ENCODE measurements at regions not wholly inside any gene's neighbourhood (a gene's known extent, or its start where the extent isn't known, plus 50 kb on each side); places are given as distances from the start of the nearest gene placed in this dataset.

DNA sequence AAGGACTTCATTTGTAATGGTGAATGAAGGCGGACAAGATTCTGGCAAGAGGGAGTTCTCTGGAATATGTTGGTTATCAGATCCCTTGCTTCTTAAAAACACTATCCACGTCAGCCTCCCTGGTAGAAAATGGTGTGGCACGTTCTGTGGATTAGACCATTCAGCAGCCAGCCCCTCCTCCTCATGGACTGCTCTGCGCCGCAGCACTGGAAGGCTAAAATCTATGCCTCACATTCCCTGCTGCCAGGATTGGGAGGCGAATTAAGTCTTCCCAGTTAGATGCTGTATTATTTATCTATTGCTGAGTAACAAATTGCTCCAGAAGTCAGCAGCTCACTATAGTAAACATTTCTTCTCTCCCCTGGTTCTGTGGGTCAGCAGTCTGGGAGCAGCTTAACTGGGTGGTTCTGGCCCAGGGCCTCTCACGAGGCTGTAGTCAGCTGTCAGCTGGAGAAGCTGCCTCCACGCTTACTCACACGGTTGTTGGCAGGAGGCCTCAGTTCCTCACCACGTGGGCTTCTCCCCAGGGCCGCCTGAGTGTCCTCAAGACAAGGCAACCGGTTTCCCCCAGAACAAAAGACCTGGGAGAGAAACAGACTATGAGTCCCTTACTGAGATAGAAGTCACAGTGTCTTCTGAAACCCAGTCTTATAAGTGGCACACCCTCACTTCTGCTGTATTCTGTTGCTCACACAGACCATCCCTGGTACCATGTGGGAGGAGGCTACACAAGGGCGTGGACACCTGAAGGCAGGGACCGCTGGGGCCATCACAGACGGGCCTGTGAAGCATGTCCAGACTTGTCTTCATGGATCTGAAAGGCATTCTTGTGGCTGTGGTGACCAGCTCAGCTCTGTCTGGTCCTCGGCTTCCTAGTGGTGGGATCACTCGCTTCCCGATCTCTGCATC lies 101.0 kb downstream of the NRN1 start:
- WGBS (ENCODE audit: low lambda C conversion rate, missing lambda C conversion rate) = 84% methylated on average over 18 of the region's 18 CpGs
- no peaks in the 10 kb centered on the region for H4K20me1 ChIP-seq (ENCODE audit: insufficient read depth, poor library complexity, severe bottlenecking)
- H3K36me3 ChIP-seq (replicated peaks; ENCODE audit: insufficient read depth, low read depth) = no peaks in the 10 kb centered on the region
- H3K4me3 ChIP-seq = no peak overlapping the region
- no peak overlapping the region for H3K4me2 ChIP-seq
- no peak overlapping the region for H3K27ac ChIP-seq
- DNase-seq (ENCODE audit: low spot score) = peak; percentile 28
- no peaks in the 10 kb centered on the region for H3K9me3 ChIP-seq (ENCODE audit: low read depth)
- no peaks in the 10 kb centered on the region for H3K27me3 ChIP-seq
- H3K4me1 ChIP-seq (ENCODE audit: insufficient read depth) = no peaks in the 10 kb centered on the region
- no peak overlapping the region for H2AFZ ChIP-seq
- H3K9me2 ChIP-seq (replicated peaks; ENCODE audit: insufficient read depth) = no peaks in the 10 kb centered on the region
- TF ChIP-seq, protein P1, sequence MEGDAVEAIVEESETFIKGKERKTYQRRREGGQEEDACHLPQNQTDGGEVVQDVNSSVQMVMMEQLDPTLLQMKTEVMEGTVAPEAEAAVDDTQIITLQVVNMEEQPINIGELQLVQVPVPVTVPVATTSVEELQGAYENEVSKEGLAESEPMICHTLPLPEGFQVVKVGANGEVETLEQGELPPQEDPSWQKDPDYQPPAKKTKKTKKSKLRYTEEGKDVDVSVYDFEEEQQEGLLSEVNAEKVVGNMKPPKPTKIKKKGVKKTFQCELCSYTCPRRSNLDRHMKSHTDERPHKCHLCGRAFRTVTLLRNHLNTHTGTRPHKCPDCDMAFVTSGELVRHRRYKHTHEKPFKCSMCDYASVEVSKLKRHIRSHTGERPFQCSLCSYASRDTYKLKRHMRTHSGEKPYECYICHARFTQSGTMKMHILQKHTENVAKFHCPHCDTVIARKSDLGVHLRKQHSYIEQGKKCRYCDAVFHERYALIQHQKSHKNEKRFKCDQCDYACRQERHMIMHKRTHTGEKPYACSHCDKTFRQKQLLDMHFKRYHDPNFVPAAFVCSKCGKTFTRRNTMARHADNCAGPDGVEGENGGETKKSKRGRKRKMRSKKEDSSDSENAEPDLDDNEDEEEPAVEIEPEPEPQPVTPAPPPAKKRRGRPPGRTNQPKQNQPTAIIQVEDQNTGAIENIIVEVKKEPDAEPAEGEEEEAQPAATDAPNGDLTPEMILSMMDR (IDR thresholded peaks at IDR 0.05; ENCODE audit: poor library complexity) = no peak
- TF ChIP-seq EZH2phosphoT487 (IDR thresholded peaks at IDR 0.05; ENCODE audit: low read depth, severe bottlenecking, unreplicated experiment) (no peak), EZH2 (IDR thresholded peaks at IDR 0.05; ENCODE audit: borderline replicate concordance) (no peak)
- H3K79me2 ChIP-seq = no peaks in the 10 kb centered on the region

DNA sequence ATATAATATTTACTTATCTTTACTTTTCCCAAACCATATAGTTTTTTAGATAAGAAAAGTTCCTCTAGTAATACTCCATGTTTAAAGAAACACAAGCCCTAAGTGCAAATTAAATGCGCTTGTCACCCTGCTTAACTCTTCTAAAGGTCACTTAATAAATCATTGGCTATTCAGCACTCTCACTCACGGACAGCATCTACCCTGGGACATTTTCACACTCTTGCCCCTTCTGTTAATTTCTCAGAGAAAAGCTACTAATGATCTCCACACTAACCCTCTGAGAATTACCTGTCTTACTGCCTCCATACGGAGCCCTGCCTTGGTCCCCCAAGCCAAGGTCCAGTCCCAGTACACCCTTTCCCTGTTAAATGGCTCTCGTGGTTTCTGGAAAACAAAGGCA lies 102.2 kb downstream of the NRN1 start:
- Histone ChIP-seq H3K27me3 (no peaks in the 10 kb centered on the region), H3K27ac (no peak overlapping the region), H3K9me3 (ENCODE audit: low read depth) (no peaks in the 10 kb centered on the region), H3K4me3 (no peak overlapping the region), H2AFZ (no peak overlapping the region), H3K36me3 (replicated peaks; ENCODE audit: insufficient read depth, low read depth) (no peaks in the 10 kb centered on the region), H3K4me2 (no peak overlapping the region), H3K79me2 (no peaks in the 10 kb centered on the region), H3K4me1 (ENCODE audit: insufficient read depth) (no peaks in the 10 kb centered on the region), H4K20me1 (ENCODE audit: insufficient read depth, poor library complexity, severe bottlenecking) (no peaks in the 10 kb centered on the region), H3K9me2 (replicated peaks; ENCODE audit: insufficient read depth) (no peaks in the 10 kb centered on the region)
- 60% methylated on average over 4 of the region's 4 CpGs for WGBS (ENCODE audit: low lambda C conversion rate, missing lambda C conversion rate)
- DNase-seq (ENCODE audit: low spot score) = no peak
- TF ChIP-seq, protein P1 (IDR thresholded peaks at IDR 0.05; ENCODE audit: poor library complexity) = no peak
- no peak for TF ChIP-seq EZH2phosphoT487 (IDR thresholded peaks at IDR 0.05; ENCODE audit: low read depth, severe bottlenecking, unreplicated experiment)
- no peak for TF ChIP-seq EZH2 (IDR thresholded peaks at IDR 0.05; ENCODE audit: borderline replicate concordance)

DNA sequence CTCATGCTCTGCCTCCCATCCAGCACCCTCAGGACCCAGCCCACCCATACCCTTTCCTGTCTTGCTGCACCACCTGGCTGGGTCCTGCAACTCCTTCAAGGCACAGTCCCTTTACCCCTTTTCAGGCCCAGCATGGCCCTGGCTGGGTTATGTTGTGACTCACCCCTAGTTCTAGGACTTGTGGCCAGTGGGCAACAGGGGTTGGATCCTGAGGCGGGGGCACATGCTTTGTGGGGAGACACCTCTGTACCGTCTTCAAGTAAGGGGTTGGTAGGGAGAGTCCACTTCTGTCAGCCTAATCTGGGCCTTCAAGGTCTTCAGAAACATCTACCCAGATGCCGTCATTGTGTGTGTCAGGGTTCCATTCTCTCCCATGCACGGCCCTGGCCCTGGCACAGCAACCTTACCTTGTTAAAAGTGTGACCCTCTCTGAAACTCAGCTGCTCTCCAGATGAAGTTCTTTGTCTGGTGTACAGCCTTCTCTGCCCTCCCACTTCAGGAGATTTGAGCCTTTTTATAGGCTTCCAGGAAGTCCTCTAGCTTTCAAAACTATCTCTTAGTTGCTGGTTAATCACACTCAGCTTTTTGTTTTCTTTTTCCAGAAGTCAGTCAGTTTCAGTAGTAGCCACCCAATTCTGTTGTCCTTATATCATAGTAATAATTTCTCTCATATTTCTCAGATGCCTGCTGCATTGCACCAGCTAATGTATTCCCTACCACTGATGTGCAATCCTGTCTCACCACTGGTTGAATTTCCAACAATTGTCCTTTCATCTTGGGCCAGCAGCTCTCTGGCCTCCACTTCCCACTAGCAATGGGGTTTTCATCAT lies 107.3 kb downstream of the NRN1 start:
- no peak overlapping the region for H3K27ac ChIP-seq
- H2AFZ ChIP-seq = no peak overlapping the region
- H3K27me3 ChIP-seq = no peaks in the 10 kb centered on the region
- no peaks in the 10 kb centered on the region for H3K79me2 ChIP-seq
- no peak overlapping the region for H3K4me2 ChIP-seq
- H3K4me3 ChIP-seq = no peak overlapping the region
- H3K36me3 ChIP-seq (replicated peaks; ENCODE audit: insufficient read depth, low read depth) = no peaks in the 10 kb centered on the region
- 92% methylated on average over 4 of the region's 4 CpGs for WGBS (ENCODE audit: low lambda C conversion rate, missing lambda C conversion rate)
- H3K9me2 ChIP-seq (replicated peaks; ENCODE audit: insufficient read depth) = no peaks in the 10 kb centered on the region
- DNase-seq (ENCODE audit: low spot score) = no peak
- no peak for TF ChIP-seq EZH2phosphoT487 (IDR thresholded peaks at IDR 0.05; ENCODE audit: low read depth, severe bottlenecking, unreplicated experiment)
- TF ChIP-seq, protein P1 (IDR thresholded peaks at IDR 0.05; ENCODE audit: poor library complexity) = no peak
- TF ChIP-seq EZH2 (IDR thresholded peaks at IDR 0.05; ENCODE audit: borderline replicate concordance) = no peak
- no peaks in the 10 kb centered on the region for H4K20me1 ChIP-seq (ENCODE audit: insufficient read depth, poor library complexity, severe bottlenecking)
- no peaks in the 10 kb centered on the region for H3K4me1 ChIP-seq (ENCODE audit: insufficient read depth)
- no peaks in the 10 kb centered on the region for H3K9me3 ChIP-seq (ENCODE audit: low read depth)
